CD14-positive monocyte (primary cell): ENCODE measurements at regions not wholly inside any gene's neighbourhood (a gene's known extent, or its start where the extent isn't known, plus 50 kb on each side); places are given as distances from the start of the nearest gene placed in this dataset.
A peak's percentile ranks its signal among the peaks of the same experiment; 100 is the strongest.

Source experiments
- DNase-seq, 3 donors: peaks; one replicate each; pipeline ENCODE4 v3.0.0-alpha.2; 2011 to 2022
- H2AFZ ChIP-seq: 2 replicates; pipeline ENCODE4 v1.6.0; 2012; ENCODE audit warnings: mild to moderate bottlenecking, low read depth, low read length, inconsistent platforms; ENCODE audit not compliant: insufficient read depth, poor library complexity, severe bottlenecking
- H3K27ac ChIP-seq, 2 donors: 1 replicate in 1 of 2; 2 replicates in 1 of 2; pipeline ENCODE4 v1.5.1; 2012 to 2013; ENCODE audit warnings: low read length in 2 of 2, control low read depth in 1 of 2, inconsistent platforms in 1 of 2, low read depth in 1 of 2, mild to moderate bottlenecking in 1 of 2
- H3K27me3 ChIP-seq, 2 donors: one replicate each; pipeline versions ENCODE4 v1.6.0 to v1.6.1; 2011 to 2013; ENCODE audit warnings: low read length in 2 of 2; ENCODE audit not compliant: control insufficient read depth in 2 of 2, insufficient read depth in 2 of 2
- H3K36me3 ChIP-seq, 2 donors: replicated peaks in 1 of 2; 1 replicate in 1 of 2; 2 replicates in 1 of 2; pipeline versions ENCODE4 v1.5.1 to v1.6.1; 2012 to 2013; ENCODE audit warnings: low read length in 2 of 2, control low read depth in 1 of 2, inconsistent platforms in 1 of 2, mild to moderate bottlenecking in 1 of 2; ENCODE audit not compliant: insufficient read depth in 2 of 2, control insufficient read depth in 1 of 2
- H3K4me1 ChIP-seq, 2 donors: 1 replicate in 1 of 2; 2 replicates in 1 of 2; pipeline versions ENCODE4 v1.5.1 to v1.6.1; 2012 to 2013; ENCODE audit warnings: low read length in 2 of 2, control low read depth in 1 of 2, inconsistent platforms in 1 of 2, mild to moderate bottlenecking in 1 of 2, moderate library complexity in 1 of 2; ENCODE audit not compliant: insufficient read depth in 2 of 2, control insufficient read depth in 1 of 2
- H3K4me2 ChIP-seq: replicated peaks from 2 replicates; pipeline ENCODE3; 2012; ENCODE audit warnings: low read length, moderate library complexity, mild to moderate bottlenecking; ENCODE audit not compliant: poor library complexity, severe bottlenecking; ENCODE audit errors: extremely low read depth
- H3K4me3 ChIP-seq, 3 experiments: fragments of 200-600 bp in 1 of 3; sonication (generic) in 1 of 3; replicated peaks in 1 of 3; 1 replicate in 2 of 3; 2 replicates in 1 of 3; pipeline ENCODE4 v1.5.1; 2011 to 2013; ENCODE audit warnings: low read length in 3 of 3, mild to moderate bottlenecking in 3 of 3, control low read depth in 2 of 3, low read depth in 2 of 3, inconsistent platforms in 1 of 3, moderate library complexity in 1 of 3
- H3K79me2 ChIP-seq: 2 replicates; pipeline ENCODE4 v1.6.0; 2012; ENCODE audit warnings: mild to moderate bottlenecking, control low read depth, inconsistent platforms, low read length, moderate library complexity; ENCODE audit not compliant: insufficient read depth
- H3K9ac ChIP-seq: 2 replicates; pipeline ENCODE4 v1.6.0; 2017; ENCODE audit warnings: low read length, mild to moderate bottlenecking; ENCODE audit not compliant: insufficient read depth, poor library complexity, severe bottlenecking
- H3K9me3 ChIP-seq, 2 donors: replicated peaks in 1 of 2; 1 replicate in 1 of 2; 2 replicates in 1 of 2; pipeline versions ENCODE4 v1.5.1 to v1.6.1; 2012 to 2013; ENCODE audit warnings: low read length in 2 of 2, control low read depth in 1 of 2; ENCODE audit not compliant: control insufficient read depth in 1 of 2, insufficient read depth in 1 of 2
- H4K20me1 ChIP-seq: 2 replicates; pipeline ENCODE4 v1.6.0; 2012; ENCODE audit warnings: mild to moderate bottlenecking, low read length, control low read depth, moderate library complexity; ENCODE audit not compliant: insufficient read depth
- H3K27ac Mint-ChIP-seq, 7 donors: one replicate each; pipeline ENCODE4 v1.8.0; 2020; ENCODE audit warnings: mild to moderate bottlenecking in 7 of 7, mixed read lengths in 7 of 7, moderate library complexity in 6 of 7, inconsistent platforms in 2 of 7
- H3K27me3 Mint-ChIP-seq, 3 donors: one replicate each; pipeline ENCODE4 v1.8.0; 2021 to 2022; ENCODE audit warnings: low read depth in 3 of 3, mild to moderate bottlenecking in 3 of 3, mixed read lengths in 3 of 3, moderate library complexity in 3 of 3, inconsistent platforms in 1 of 3
- H3K36me3 Mint-ChIP-seq, 2 donors: one replicate each; pipeline ENCODE4 v1.8.0; 2020; ENCODE audit warnings: mixed read lengths in 2 of 2, inconsistent platforms in 1 of 2, mild to moderate bottlenecking in 1 of 2
- H3K4me1 Mint-ChIP-seq: one replicate; pipeline ENCODE4 v1.8.0; 2020; ENCODE audit warnings: mild to moderate bottlenecking, mixed read lengths
- H3K4me3 Mint-ChIP-seq, 2 donors: one replicate each; pipeline ENCODE4 v1.8.0; 2020; ENCODE audit warnings: mild to moderate bottlenecking in 2 of 2, mixed read lengths in 2 of 2, moderate library complexity in 1 of 2
- H3K9me3 Mint-ChIP-seq, 7 donors: one replicate each; pipeline ENCODE4 v1.8.0; 2020 to 2022; ENCODE audit warnings: mixed read lengths in 7 of 7, mild to moderate bottlenecking in 6 of 7, moderate library complexity in 6 of 7, inconsistent platforms in 2 of 7
- CTCF ChIP-seq: fragments of 200-600 bp; IDR thresholded peaks from one replicate; pipeline ENCODE4 v1.8.0; 2022; ENCODE audit warnings: antibody characterized with exemption, mild to moderate bottlenecking
- WGBS: methylation state at CpG from one replicate; pipeline ENCODE4 v1.1.5; 2013; ENCODE audit warnings: missing lambda C conversion rate; ENCODE audit not compliant: insufficient coverage; 5-methylcytosine and 5-hydroxymethylcytosine counted together
- intact Hi-C, 2 donors: fragments of 100-400 bp; cut with micrococcal nuclease; formaldehyde crosslinking; loops; one replicate each; pipeline versions ENCODE4 v1.15.0 to v1.15.1; 2023

- WGBS = 5% methylated on average over 4 of the region's 5 CpGs
- H3K27ac ChIP-seq = peak overlapping the region; percentile 80 to 92
- no peaks in the 10 kb centered on the region for H3K36me3 ChIP-seq
- intact Hi-C loops = loop anchor here in 1 of 2 donors (10.0 kb wide), 1 partner anchor 307 kb away; no protein-coding TSS in a partner anchor
- no peaks in the 10 kb centered on the region for H3K27me3 ChIP-seq
- H3K27ac Mint-ChIP-seq = peak overlapping the region; percentile 92 to 99 (median 98)
- H2AFZ ChIP-seq = peak overlapping the region; percentile 29
- peak overlapping the region; percentile 41 for H3K9ac ChIP-seq
- H3K9me3 Mint-ChIP-seq = peaks cover 0 to 1% (median 0%) of the 10 kb centered on the region in 7 donors
- H3K36me3 Mint-ChIP-seq = peaks cover 0 to 4% of the 10 kb centered on the region in 2 donors
- peaks cover 0 to 2% (median 0%) of the 10 kb centered on the region in 3 donors for H3K27me3 Mint-ChIP-seq
- peak overlapping the region in 1 of 2 donors; percentile 27 for H3K4me3 Mint-ChIP-seq
- no peak for TF ChIP-seq CTCF
- peak; percentile 47 to 81 (median 72) for DNase-seq
- peaks cover 52% of the 10 kb centered on the region for H3K4me1 Mint-ChIP-seq
- no peaks in the 10 kb centered on the region for H3K9me3 ChIP-seq
- peaks cover 49 to 59% of the 10 kb centered on the region in 2 donors for H3K4me1 ChIP-seq
- H3K4me3 ChIP-seq = peak overlapping the region in 1 of 3 experiments; percentile 59
- H3K79me2 ChIP-seq = no peaks in the 10 kb centered on the region
- H3K4me2 ChIP-seq = peak overlapping the region; percentile 69
- no peaks in the 10 kb centered on the region for H4K20me1 ChIP-seq
Measured at GRCh38 chr16:66207883-66208265, 158.6 kb upstream of the CDH5 start.

- Mint-ChIP-seq H3K27me3 (peaks cover 0 to 2% (median 0%) of the 10 kb centered on the region in 3 donors), H3K4me3 (peak overlapping the region; percentile 44 to 83), H3K27ac (peak overlapping the region; percentile 92 to 99 (median 98)), H3K36me3 (peaks cover 0 to 4% of the 10 kb centered on the region in 2 donors), H3K4me1 (peaks cover 46% of the 10 kb centered on the region), H3K9me3 (peaks cover 0 to 1% (median 0%) of the 10 kb centered on the region in 7 donors)
- no peaks in the 10 kb centered on the region for H3K9me3 ChIP-seq
- 50% methylated on average over 5 of the region's 11 CpGs for WGBS
- no peaks in the 10 kb centered on the region for H3K27me3 ChIP-seq
- H3K4me1 ChIP-seq = peaks cover 45 to 55% of the 10 kb centered on the region in 2 donors
- intact Hi-C loops = loop anchor here in 1 of 2 donors (10.0 kb wide), 1 partner anchor 307 kb away; no protein-coding TSS in a partner anchor
- H3K36me3 ChIP-seq = no peaks in the 10 kb centered on the region
- DNase-seq = peak; percentile 81 to 94 (median 91)
- no peaks in the 10 kb centered on the region for H4K20me1 ChIP-seq
- H2AFZ ChIP-seq = peak overlapping the region; percentile 29
- peak overlapping the region in 1 of 3 experiments; percentile 59 for H3K4me3 ChIP-seq
- no peaks in the 10 kb centered on the region for H3K79me2 ChIP-seq
- H3K9ac ChIP-seq = peak overlapping the region; percentile 48
- TF ChIP-seq CTCF = no peak
- H3K27ac ChIP-seq = peak overlapping the region; percentile 80 to 92
- peak overlapping the region; percentile 69 for H3K4me2 ChIP-seq
Measured at GRCh38 chr16:66207139-66207882, 159.2 kb upstream of the CDH5 start.
